ENCODE measurements at regions not wholly inside any gene's neighbourhood (a gene's known extent, or its start where the extent isn't known, plus 50 kb on each side); places are given as distances from the start of the nearest gene placed in this dataset.

GRCh38 chr16:77592021-77592420 is 130.3 kb upstream of the NUDT7 start:
- no peak for DNase-seq (ENCODE audit: low read depth)

DNA sequence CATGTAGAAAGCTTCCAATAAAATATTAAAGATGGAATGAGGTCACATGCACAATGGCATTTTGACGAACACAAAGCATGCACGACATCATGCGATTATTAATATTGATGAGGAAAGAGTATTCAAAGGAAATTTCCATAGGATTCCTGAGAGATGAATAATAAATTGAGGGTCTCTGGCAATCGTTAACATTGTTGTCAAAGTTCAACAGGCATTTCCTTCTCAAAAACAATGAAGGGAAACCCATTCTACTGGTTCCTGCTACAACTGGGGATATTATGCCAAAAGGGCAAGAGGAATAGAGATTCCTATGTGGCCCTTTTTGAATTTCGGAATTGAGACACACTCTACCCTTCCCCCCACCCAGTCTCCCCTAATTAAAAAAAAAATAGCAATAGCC is 128.3 kb upstream of the NUDT7 start:
- no peak for DNase-seq (ENCODE audit: low read depth)

- DNase-seq (ENCODE audit: low read depth), result no peak
These were observed 127.3 kb upstream of the NUDT7 start for GRCh38 chr16:77594799-77595596.

- DNase-seq (ENCODE audit: low read depth), result no peak
These were observed 126.1 kb upstream of the NUDT7 start for GRCh38 chr16:77596261-77596660.

- no peak for DNase-seq (ENCODE audit: low read depth)
These were observed 122.4 kb upstream of the NUDT7 start for GRCh38 chr16:77599793-77600415.

DNA sequence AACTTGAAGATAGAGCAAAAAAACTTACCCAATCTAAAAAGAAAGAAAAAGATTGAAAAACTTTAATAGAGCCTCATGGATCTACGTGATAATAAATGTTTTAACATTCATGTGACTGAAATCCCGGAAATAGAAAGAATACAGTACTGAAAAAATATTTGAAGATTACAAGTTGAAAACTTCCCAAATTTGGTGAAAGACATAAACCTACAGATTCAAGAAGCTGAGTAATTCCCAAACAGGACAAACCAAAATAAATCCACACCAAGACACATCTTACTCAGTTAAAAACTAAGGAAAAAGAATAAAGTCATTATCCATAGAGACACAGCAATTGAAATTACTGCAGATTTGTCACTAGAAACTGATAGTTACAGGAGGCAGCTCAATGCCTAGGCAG is 121.8 kb upstream of the NUDT7 start:
- no peak for DNase-seq (ENCODE audit: low read depth)

- no peak for DNase-seq (ENCODE audit: low read depth)
These were observed 118.7 kb upstream of the NUDT7 start for GRCh38 chr16:77603656-77604055.

DNA sequence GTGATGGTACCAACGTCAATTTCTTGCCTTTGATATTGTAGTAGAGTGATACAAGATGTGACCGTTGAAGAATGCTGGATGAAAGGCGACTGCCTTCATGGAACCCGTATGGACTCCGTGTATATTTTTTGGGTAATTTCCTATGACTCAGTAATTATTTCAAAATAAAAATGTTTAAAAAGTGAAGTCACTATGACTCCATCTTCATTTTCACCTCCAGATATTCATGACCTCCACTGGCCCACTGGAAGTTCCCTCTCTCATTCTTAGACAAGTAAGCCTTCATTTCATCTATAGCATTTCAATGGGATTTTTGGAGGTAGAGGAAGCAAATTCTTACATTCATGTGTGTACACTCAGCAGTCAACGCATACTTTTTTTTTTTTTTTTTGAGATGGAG is 111.8 kb upstream of the NUDT7 start:
- no peak for DNase-seq (ENCODE audit: low read depth)

- DNase-seq (ENCODE audit: low read depth), result no peak
These were observed 110.9 kb upstream of the NUDT7 start for GRCh38 chr16:77611386-77611785.

DNA sequence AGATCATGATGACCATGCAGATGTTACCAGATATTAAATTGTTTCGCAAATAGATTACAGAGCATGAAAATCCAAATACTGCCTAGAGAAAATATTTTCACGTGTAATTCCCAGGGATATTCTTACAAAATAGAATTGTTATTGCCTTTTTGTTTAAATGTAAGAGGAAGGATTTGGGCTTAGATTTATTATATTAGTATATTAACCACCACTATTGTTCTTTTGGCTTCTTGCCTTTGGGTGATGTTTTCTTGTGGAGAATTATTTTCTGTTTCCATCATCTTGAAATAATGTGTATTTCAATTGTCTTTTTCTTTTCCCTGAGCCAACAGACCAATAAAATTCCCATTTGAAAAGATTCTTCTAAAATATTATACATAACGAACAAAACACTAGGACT is 109.7 kb upstream of the NUDT7 start:
- DNase-seq (ENCODE audit: low read depth), result no peak

- DNase-seq (ENCODE audit: low read depth), result no peak
These were observed 109.2 kb upstream of the NUDT7 start for GRCh38 chr16:77613095-77613494.

DNA sequence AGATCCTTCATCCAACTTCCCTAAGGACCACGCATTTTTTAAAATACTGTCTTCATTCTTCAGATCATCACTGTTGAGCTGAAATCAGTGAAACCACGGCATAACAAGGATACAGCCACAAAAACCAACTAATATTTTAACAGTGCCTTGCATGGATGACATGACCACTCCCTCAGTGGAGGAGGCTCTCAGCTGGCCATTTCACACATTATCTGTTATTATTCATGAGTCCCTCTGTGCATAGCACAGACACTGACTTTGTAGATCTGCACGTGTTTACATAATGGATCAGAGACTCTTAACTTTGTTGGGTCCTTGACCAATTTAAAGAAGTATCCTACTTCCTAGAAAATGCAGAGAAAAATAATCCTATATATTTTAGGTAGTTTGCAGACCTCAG is 104.8 kb upstream of the NUDT7 start:
- DNase-seq (ENCODE audit: low read depth), result no peak

GRCh38 chr16:77617996-77618395 is 104.3 kb upstream of the NUDT7 start:
- no peak for DNase-seq (ENCODE audit: low read depth)

GRCh38 chr16:77618951-77619350 is 103.4 kb upstream of the NUDT7 start:
- no peak for DNase-seq (ENCODE audit: low read depth)

DNA sequence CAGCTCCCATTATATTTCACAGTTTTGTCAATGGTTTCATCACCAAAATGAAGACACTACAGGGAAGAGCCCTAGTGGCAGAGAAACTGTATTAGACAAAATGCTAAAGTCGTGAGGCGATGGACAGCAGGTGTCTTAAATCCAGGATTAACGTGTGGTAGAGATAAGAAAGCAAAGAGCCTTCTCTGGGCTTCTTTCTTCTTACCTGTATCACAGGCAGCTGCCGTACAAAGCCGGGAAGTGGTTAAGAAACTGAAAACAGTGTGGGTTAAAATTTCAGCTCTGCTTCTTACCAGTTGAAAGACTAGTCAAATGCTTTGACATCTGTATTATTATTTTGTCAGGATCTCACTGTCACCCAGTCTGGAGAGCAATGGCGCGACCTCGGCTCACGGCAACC is 98.2 kb upstream of the NUDT7 start:
- DNase-seq (ENCODE audit: low read depth), result no peak

DNA sequence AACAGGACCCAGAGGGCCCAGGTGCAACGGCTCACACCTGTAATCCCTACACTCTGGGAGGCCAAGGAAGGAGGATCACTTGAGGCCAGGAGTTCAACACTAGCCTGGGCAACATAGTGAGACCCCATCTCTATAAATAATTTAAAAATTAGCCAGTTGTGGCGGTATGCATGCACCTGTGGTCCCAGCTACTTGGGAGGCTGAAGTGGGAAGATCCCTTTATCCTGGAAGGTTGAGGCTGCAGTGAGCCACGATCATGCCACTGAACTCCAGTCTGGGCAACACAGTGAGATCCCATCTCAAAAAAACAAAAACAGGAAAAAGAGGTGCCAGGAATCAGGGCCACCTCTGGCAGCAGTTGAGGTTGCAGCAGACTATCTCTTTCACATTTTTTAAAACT is 85.7 kb upstream of the NUDT7 start:
- DNase-seq (ENCODE audit: low read depth), result no peak

DNA sequence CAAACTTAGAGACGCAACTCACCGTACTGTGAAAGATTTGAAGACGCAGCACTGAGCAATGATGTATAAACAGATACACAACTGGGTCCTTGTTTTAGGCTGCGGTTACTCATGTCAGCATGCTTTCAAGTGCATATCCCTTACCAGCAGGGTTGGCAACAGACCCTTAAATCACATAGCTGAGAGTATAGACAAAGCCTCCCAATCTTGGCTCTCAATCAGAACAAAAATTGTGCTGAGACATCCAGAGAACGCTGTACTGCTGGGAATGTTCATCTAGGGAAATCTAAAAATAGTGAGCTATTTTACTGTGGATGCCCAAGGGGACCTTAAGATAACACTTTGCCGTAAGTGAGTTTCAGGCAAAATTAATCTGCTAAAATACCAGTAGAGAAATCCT is 84.4 kb upstream of the NUDT7 start:
- DNase-seq (ENCODE audit: low read depth), result no peak

DNA sequence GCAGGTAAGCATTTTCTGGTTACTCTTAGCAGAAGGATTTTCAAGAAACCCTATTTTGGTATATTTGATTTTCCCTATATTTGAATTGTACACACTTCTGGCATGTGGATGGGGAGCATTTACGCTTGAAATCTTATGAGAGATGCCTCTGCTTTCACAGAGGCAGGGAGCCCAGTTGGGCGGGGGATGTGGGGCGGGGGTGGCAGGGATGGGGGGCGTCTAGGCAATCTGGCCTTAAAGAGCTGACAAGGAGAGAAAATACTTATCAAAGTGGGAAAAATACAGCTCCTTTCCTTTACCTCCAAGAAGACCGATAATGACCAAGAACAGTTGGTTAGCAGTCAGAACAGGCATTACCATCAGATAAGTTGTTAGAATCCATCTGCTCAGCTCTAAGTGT is 79.1 kb upstream of the NUDT7 start:
- no peak for DNase-seq (ENCODE audit: low read depth)

DNA sequence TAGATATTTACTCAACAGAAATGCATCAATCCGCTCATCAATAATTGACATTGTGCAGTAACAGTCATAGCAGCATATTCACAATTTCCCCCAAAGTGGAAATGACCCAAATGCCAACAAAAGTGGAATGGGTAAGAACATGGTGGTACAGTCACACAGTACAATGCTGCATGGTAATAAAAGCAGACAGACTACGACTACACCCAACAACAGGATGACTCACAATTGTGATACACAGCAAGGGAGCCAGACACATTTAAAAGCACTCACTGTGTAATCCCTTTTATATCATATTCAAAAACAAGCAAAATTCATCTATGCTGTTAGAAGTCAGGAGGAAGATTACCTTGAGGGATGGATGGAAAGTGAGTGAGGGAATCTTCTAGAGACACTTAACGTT is 76.5 kb upstream of the NUDT7 start:
- no peak for DNase-seq (ENCODE audit: low read depth)

GRCh38 chr16:77647726-77648125 is 74.6 kb upstream of the NUDT7 start:
- DNase-seq (ENCODE audit: low read depth), result no peak

DNA sequence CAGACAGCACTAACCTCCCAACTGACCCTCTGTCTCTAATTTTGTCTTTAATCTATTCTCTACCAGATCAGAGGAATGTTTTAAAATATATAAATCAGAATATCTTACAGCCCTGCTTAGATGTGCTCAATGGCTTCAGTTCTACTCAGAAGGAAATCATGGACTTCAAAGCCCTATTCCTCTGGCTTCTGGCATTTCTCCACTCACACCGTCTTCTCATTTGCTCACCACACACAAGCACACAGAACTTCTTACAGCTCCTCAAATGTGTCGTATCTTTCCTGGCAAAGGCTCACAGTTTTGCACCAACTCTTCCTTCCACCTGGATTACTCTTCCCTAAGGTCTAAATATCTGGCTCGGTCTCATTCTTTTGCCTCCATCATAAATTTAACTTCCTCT is 71.6 kb upstream of the NUDT7 start:
- no peak for DNase-seq (ENCODE audit: low read depth)

GRCh38 chr16:77652399-77652798 is 69.9 kb upstream of the NUDT7 start:
- peak; percentile 39 for DNase-seq (ENCODE audit: low read depth)

GRCh38 chr16:77657016-77657415 is 65.3 kb upstream of the NUDT7 start:
- DNase-seq (ENCODE audit: low read depth), result no peak

GRCh38 chr16:77660311-77660710 is 62.0 kb upstream of the NUDT7 start:
- DNase-seq (ENCODE audit: low read depth), result no peak
